Neural progenitor cell (in vitro differentiated cells): ENCODE measurements at regions not wholly inside any gene's neighbourhood (a gene's known extent, or its start where the extent isn't known, plus 50 kb on each side); places are given as distances from the start of the nearest gene placed in this dataset.

ENCODE experiments used
- DNase-seq: peaks from one replicate; pipeline ENCODE4 v3.0.0-alpha.2; 2016; ENCODE audit warnings: low spot score
- H2AFZ ChIP-seq: fragments of 200-600 bp; sonication (generic); replicated peaks from 2 replicates; pipeline ENCODE4 v1.6.1; 2016; ENCODE audit warnings: antibody characterized with exemption
- H3F3A ChIP-seq: fragments of 200-600 bp; sonication (generic); 2 replicates; pipeline ENCODE4 v1.6.1; 2016; ENCODE audit warnings: antibody characterized with exemption, low read depth
- H3K27ac ChIP-seq: fragments of 200-600 bp; sonication (generic); 2 replicates; pipeline ENCODE4 v1.5.1; 2016; ENCODE audit warnings: mild to moderate bottlenecking
- H3K27me3 ChIP-seq: fragments of 200-600 bp; sonication (generic); 2 replicates; pipeline ENCODE4 v1.6.1; 2016; ENCODE audit warnings: mild to moderate bottlenecking, moderate library complexity
- H3K36me3 ChIP-seq: fragments of 200-600 bp; sonication (generic); 2 replicates; pipeline ENCODE4 v1.5.1; 2016
- H3K4me1 ChIP-seq: fragments of 200-600 bp; sonication (generic); 2 replicates; pipeline ENCODE4 v1.6.1; 2016; ENCODE audit warnings: mixed run types
- H3K4me2 ChIP-seq: fragments of 200-600 bp; sonication (generic); 2 replicates; pipeline ENCODE4 v1.6.1; 2016
- H3K4me3 ChIP-seq: fragments of 200-600 bp; sonication (generic); 2 replicates; pipeline ENCODE4 v1.5.1; 2016
- H3K79me2 ChIP-seq: fragments of 200-600 bp; sonication (generic); 2 replicates; pipeline ENCODE4 v1.6.1; 2016; ENCODE audit warnings: low read depth
- H3K9ac ChIP-seq: fragments of 200-600 bp; sonication (generic); 2 replicates; pipeline ENCODE4 v1.6.1; 2016
- H3K9me3 ChIP-seq: fragments of 200-600 bp; sonication (generic); 2 replicates; pipeline ENCODE4 v1.5.1; 2016; ENCODE audit warnings: low read depth
- H4K20me1 ChIP-seq: fragments of 200-600 bp; sonication (generic); 2 replicates; pipeline ENCODE4 v1.6.1; 2016; ENCODE audit warnings: low read depth
- H3K27ac Mint-ChIP-seq: 3 replicates; pipeline ENCODE4 v1.8.0; 2021; ENCODE audit warnings: mixed read lengths
- H3K27me3 Mint-ChIP-seq: 2 replicates; pipeline ENCODE4 v1.8.0; 2022; ENCODE audit warnings: low read depth, mild to moderate bottlenecking, inconsistent platforms, moderate library complexity, mixed read lengths; ENCODE audit not compliant: insufficient read depth
- H3K36me3 Mint-ChIP-seq: 3 replicates; pipeline ENCODE4 v1.8.0; 2021; ENCODE audit warnings: mixed read lengths
- H3K4me1 Mint-ChIP-seq: 3 replicates; pipeline ENCODE4 v1.8.0; 2021; ENCODE audit warnings: mixed read lengths
- H3K4me3 Mint-ChIP-seq: 3 replicates; pipeline ENCODE4 v1.8.0; 2021; ENCODE audit warnings: mild to moderate bottlenecking, moderate library complexity, mixed read lengths
- H3K9me3 Mint-ChIP-seq: 3 replicates; pipeline ENCODE4 v1.8.0; 2020; ENCODE audit warnings: mixed read lengths
- EZH2 ChIP-seq: fragments of 200-600 bp; sonication (generic); IDR thresholded peaks from 2 replicates; pipeline ENCODE4 v1.6.1; 2017; ENCODE audit warnings: antibody characterized with exemption, mild to moderate bottlenecking, moderate library complexity
- EZH2phosphoT487 ChIP-seq: fragments of 200-600 bp; sonication (generic); IDR thresholded peaks from 2 replicates; pipeline ENCODE4 v1.6.1; 2017; ENCODE audit warnings: antibody characterized with exemption
- TF ChIP-seq, protein P1 (sequence below): fragments of 200-600 bp; sonication (generic); IDR thresholded peaks from 2 replicates; pipeline ENCODE4 v1.5.1; 2017; ENCODE audit warnings: antibody characterized with exemption, mild to moderate bottlenecking

GRCh38 chr17:69870751-69871199, 204.2 kb upstream of the KCNJ16 start:
- H3K4me2 ChIP-seq = peak overlapping the region; percentile 33
- peaks cover 13% of the 10 kb centered on the region for H3F3A ChIP-seq
- TF ChIP-seq EZH2phosphoT487 (no peak), EZH2 (no peak)
- TF ChIP-seq, protein P1, sequence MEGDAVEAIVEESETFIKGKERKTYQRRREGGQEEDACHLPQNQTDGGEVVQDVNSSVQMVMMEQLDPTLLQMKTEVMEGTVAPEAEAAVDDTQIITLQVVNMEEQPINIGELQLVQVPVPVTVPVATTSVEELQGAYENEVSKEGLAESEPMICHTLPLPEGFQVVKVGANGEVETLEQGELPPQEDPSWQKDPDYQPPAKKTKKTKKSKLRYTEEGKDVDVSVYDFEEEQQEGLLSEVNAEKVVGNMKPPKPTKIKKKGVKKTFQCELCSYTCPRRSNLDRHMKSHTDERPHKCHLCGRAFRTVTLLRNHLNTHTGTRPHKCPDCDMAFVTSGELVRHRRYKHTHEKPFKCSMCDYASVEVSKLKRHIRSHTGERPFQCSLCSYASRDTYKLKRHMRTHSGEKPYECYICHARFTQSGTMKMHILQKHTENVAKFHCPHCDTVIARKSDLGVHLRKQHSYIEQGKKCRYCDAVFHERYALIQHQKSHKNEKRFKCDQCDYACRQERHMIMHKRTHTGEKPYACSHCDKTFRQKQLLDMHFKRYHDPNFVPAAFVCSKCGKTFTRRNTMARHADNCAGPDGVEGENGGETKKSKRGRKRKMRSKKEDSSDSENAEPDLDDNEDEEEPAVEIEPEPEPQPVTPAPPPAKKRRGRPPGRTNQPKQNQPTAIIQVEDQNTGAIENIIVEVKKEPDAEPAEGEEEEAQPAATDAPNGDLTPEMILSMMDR = no peak
- peak; percentile 62 for DNase-seq
- H3K9ac ChIP-seq = no peak overlapping the region
- Mint-ChIP-seq H3K27me3 (peaks cover 2% of the 10 kb centered on the region), H3K27ac (no peak overlapping the region), H3K4me3 (no peak overlapping the region), H3K4me1 (peaks cover 31% of the 10 kb centered on the region), H3K9me3 (peaks cover 8% of the 10 kb centered on the region), H3K36me3 (no peaks in the 10 kb centered on the region)
- no peaks in the 10 kb centered on the region for H4K20me1 ChIP-seq
- H3K79me2 ChIP-seq = no peaks in the 10 kb centered on the region
- no peaks in the 10 kb centered on the region for H3K27me3 ChIP-seq
- H3K4me3 ChIP-seq = no peak overlapping the region
- no peaks in the 10 kb centered on the region for H3K36me3 ChIP-seq
- no peak overlapping the region for H2AFZ ChIP-seq
- no peaks in the 10 kb centered on the region for H3K9me3 ChIP-seq
- H3K27ac ChIP-seq = no peak overlapping the region
- peaks cover 28% of the 10 kb centered on the region for H3K4me1 ChIP-seq

GRCh38 chr17:69871318-69871717, 203.7 kb upstream of the KCNJ16 start:
- no peaks in the 10 kb centered on the region for H3K36me3 Mint-ChIP-seq
- H3K4me1 Mint-ChIP-seq = peaks cover 31% of the 10 kb centered on the region
- Histone ChIP-seq H4K20me1 (no peaks in the 10 kb centered on the region), H3K79me2 (no peaks in the 10 kb centered on the region), H3K9me3 (no peaks in the 10 kb centered on the region), H3K27me3 (no peaks in the 10 kb centered on the region), H3K4me1 (peaks cover 28% of the 10 kb centered on the region), H3K36me3 (no peaks in the 10 kb centered on the region), H3K27ac (no peak overlapping the region), H2AFZ (no peak overlapping the region), H3K4me2 (peak overlapping the region; percentile 33), H3K9ac (no peak overlapping the region), H3F3A (peaks cover 13% of the 10 kb centered on the region), H3K4me3 (no peak overlapping the region)
- no peak for DNase-seq
- H3K9me3 Mint-ChIP-seq = peaks cover 10% of the 10 kb centered on the region
- peaks cover 2% of the 10 kb centered on the region for H3K27me3 Mint-ChIP-seq
- no peak for TF ChIP-seq EZH2phosphoT487
- no peak overlapping the region for H3K27ac Mint-ChIP-seq
- H3K4me3 Mint-ChIP-seq = no peak overlapping the region

- peaks cover 2% of the 10 kb centered on the region for H3K27me3 Mint-ChIP-seq
- peaks cover 8% of the 10 kb centered on the region for H3K9me3 Mint-ChIP-seq
- H3K27me3 ChIP-seq = no peaks in the 10 kb centered on the region
- peaks cover 13% of the 10 kb centered on the region for H3F3A ChIP-seq
- H3K4me3 ChIP-seq = no peak overlapping the region
- no peak overlapping the region for H3K9ac ChIP-seq
- no peak overlapping the region for H2AFZ ChIP-seq
- H3K79me2 ChIP-seq = no peaks in the 10 kb centered on the region
- H4K20me1 ChIP-seq = no peaks in the 10 kb centered on the region
- TF ChIP-seq, protein P1 = no peak
- no peak for TF ChIP-seq EZH2
- TF ChIP-seq EZH2phosphoT487 = no peak
- H3K4me1 Mint-ChIP-seq = peaks cover 31% of the 10 kb centered on the region
- H3K36me3 Mint-ChIP-seq = peaks cover 2% of the 10 kb centered on the region
- H3K27ac ChIP-seq = no peak overlapping the region
- no peak overlapping the region for H3K4me3 Mint-ChIP-seq
- H3K27ac Mint-ChIP-seq = no peak overlapping the region
- H3K4me2 ChIP-seq = no peak overlapping the region
- H3K9me3 ChIP-seq = no peaks in the 10 kb centered on the region
- DNase-seq = no peak
- no peaks in the 10 kb centered on the region for H3K36me3 ChIP-seq
- peaks cover 28% of the 10 kb centered on the region for H3K4me1 ChIP-seq
Observed at GRCh38 chr17:69872675-69873262, 202.3 kb upstream of the KCNJ16 start.

GRCh38 chr17:69874175-69874670, 200.8 kb upstream of the KCNJ16 start:
- Mint-ChIP-seq H3K4me1 (peaks cover 25% of the 10 kb centered on the region), H3K27me3 (no peaks in the 10 kb centered on the region), H3K27ac (no peak overlapping the region), H3K4me3 (no peak overlapping the region), H3K9me3 (peaks cover 4% of the 10 kb centered on the region), H3K36me3 (peaks cover 2% of the 10 kb centered on the region)
- Histone ChIP-seq H3K79me2 (no peaks in the 10 kb centered on the region), H3K9me3 (no peaks in the 10 kb centered on the region), H3K9ac (no peak overlapping the region), H3K4me2 (no peak overlapping the region), H3K27ac (peak overlapping the region; percentile 59), H4K20me1 (no peaks in the 10 kb centered on the region), H3F3A (peaks cover 13% of the 10 kb centered on the region), H3K4me3 (no peak overlapping the region), H3K4me1 (peaks cover 28% of the 10 kb centered on the region), H2AFZ (no peak overlapping the region), H3K27me3 (no peaks in the 10 kb centered on the region), H3K36me3 (no peaks in the 10 kb centered on the region)
- TF ChIP-seq, protein P1 = no peak
- TF ChIP-seq EZH2 (no peak), EZH2phosphoT487 (no peak)
- DNase-seq = peak; percentile 9
